ENCODE measurements at regions not wholly inside any gene's neighbourhood (a gene's known extent, or its start where the extent isn't known, plus 50 kb on each side); places are given as distances from the start of the nearest gene placed in this dataset.

- WGBS (ENCODE audit: insufficient coverage, insufficient read length), result no CpG with 5 or more reads among the region's 54 CpGs
- no peak for DNase-seq (ENCODE audit: low read depth, low spot score)
- H3K4me3 ChIP-seq (ENCODE audit: low read length), result peak overlapping the region; percentile 60; the same call in 1 of the 2 replicates
- peaks cover 6% of the 10 kb centered on the region; the same call in 1 of the 2 replicates for H3K4me1 ChIP-seq (ENCODE audit: control insufficient read depth, insufficient read depth, low read length)
- H3K27me3 ChIP-seq (ENCODE audit: control insufficient read depth, insufficient read depth, low read length), result peaks cover 3% of the 10 kb centered on the region; the same call in 1 of the 2 replicates
- H3K9me3 ChIP-seq (ENCODE audit: control insufficient read depth, insufficient read depth, low read length), result no peaks in the 10 kb centered on the region
- no peaks in the 10 kb centered on the region for H3K36me3 ChIP-seq (ENCODE audit: control insufficient read depth, insufficient read depth, low read length)
- H3K27ac ChIP-seq (ENCODE audit: low read length), result no peak overlapping the region
These were observed 386.0 kb downstream of the BCAT1 start for GRCh38 chr12:24562771-24563431.

- H3K9me3 ChIP-seq (ENCODE audit: control insufficient read depth, insufficient read depth, low read length), result no peaks in the 10 kb centered on the region
- peaks cover 6% of the 10 kb centered on the region; the same call in 1 of the 2 replicates for H3K4me1 ChIP-seq (ENCODE audit: control insufficient read depth, insufficient read depth, low read length)
- no CpG with 5 or more reads among the region's 76 CpGs for WGBS (ENCODE audit: insufficient coverage, insufficient read length)
- H3K27me3 ChIP-seq (ENCODE audit: control insufficient read depth, insufficient read depth, low read length), result peaks cover 3% of the 10 kb centered on the region; the same call in 1 of the 2 replicates
- DNase-seq (ENCODE audit: low read depth, low spot score), result no peak
- H3K4me3 ChIP-seq (ENCODE audit: low read length), result peak overlapping the region; percentile 60; the same call in 1 of the 2 replicates
- H3K27ac ChIP-seq (ENCODE audit: low read length), result no peak overlapping the region
- H3K36me3 ChIP-seq (ENCODE audit: control insufficient read depth, insufficient read depth, low read length), result no peaks in the 10 kb centered on the region
These were observed 386.8 kb downstream of the BCAT1 start for GRCh38 chr12:24561882-24562770.

GRCh38 chr12:24561411-24561871 is 387.5 kb downstream of the BCAT1 start:
- Histone ChIP-seq H3K27me3 (ENCODE audit: control insufficient read depth, insufficient read depth, low read length) (peaks cover 3% of the 10 kb centered on the region; the same call in 1 of the 2 replicates), H3K9me3 (ENCODE audit: control insufficient read depth, insufficient read depth, low read length) (no peaks in the 10 kb centered on the region), H3K36me3 (ENCODE audit: control insufficient read depth, insufficient read depth, low read length) (no peaks in the 10 kb centered on the region), H3K4me3 (ENCODE audit: low read length) (peak overlapping the region; percentile 60; the same call in 1 of the 2 replicates), H3K27ac (ENCODE audit: low read length) (no peak overlapping the region), H3K4me1 (ENCODE audit: control insufficient read depth, insufficient read depth, low read length) (peaks cover 6% of the 10 kb centered on the region; the same call in 1 of the 2 replicates)
- no peak for DNase-seq (ENCODE audit: low read depth, low spot score)
- WGBS (ENCODE audit: insufficient coverage, insufficient read length), result no CpG with 5 or more reads among the region's 15 CpGs

- WGBS (ENCODE audit: insufficient coverage, insufficient read length), result no CpG with 5 or more reads among the region's 2 CpGs
- Histone ChIP-seq H3K4me3 (ENCODE audit: low read length) (peak overlapping the region; percentile 60; the same call in 1 of the 2 replicates), H3K27ac (ENCODE audit: low read length) (no peak overlapping the region), H3K36me3 (ENCODE audit: control insufficient read depth, insufficient read depth, low read length) (no peaks in the 10 kb centered on the region), H3K9me3 (ENCODE audit: control insufficient read depth, insufficient read depth, low read length) (no peaks in the 10 kb centered on the region), H3K4me1 (ENCODE audit: control insufficient read depth, insufficient read depth, low read length) (peaks cover 6% of the 10 kb centered on the region; the same call in 1 of the 2 replicates), H3K27me3 (ENCODE audit: control insufficient read depth, insufficient read depth, low read length) (peaks cover 3% of the 10 kb centered on the region; the same call in 1 of the 2 replicates)
- DNase-seq (ENCODE audit: low read depth, low spot score), result no peak
These were observed 388.1 kb downstream of the BCAT1 start for GRCh38 chr12:24560831-24561271.

- DNase-seq (ENCODE audit: low read depth, low spot score), result no peak
- Histone ChIP-seq H3K4me1 (ENCODE audit: control insufficient read depth, insufficient read depth, low read length) (peaks cover 5% of the 10 kb centered on the region; the same call in 1 of the 2 replicates), H3K27ac (ENCODE audit: low read length) (no peak overlapping the region), H3K9me3 (ENCODE audit: control insufficient read depth, insufficient read depth, low read length) (no peaks in the 10 kb centered on the region), H3K36me3 (ENCODE audit: control insufficient read depth, insufficient read depth, low read length) (no peaks in the 10 kb centered on the region), H3K4me3 (ENCODE audit: low read length) (no peak overlapping the region), H3K27me3 (ENCODE audit: control insufficient read depth, insufficient read depth, low read length) (peaks cover 3% of the 10 kb centered on the region; the same call in 1 of the 2 replicates)
- no CpG with 5 or more reads among the region's 2 CpGs for WGBS (ENCODE audit: insufficient coverage, insufficient read length)
These were observed 388.6 kb downstream of the BCAT1 start for GRCh38 chr12:24560192-24560775.

GRCh38 chr12:24557738-24558137 is 391.2 kb downstream of the BCAT1 start:
- no CpG with 5 or more reads among the region's 1 CpG for WGBS (ENCODE audit: insufficient coverage, insufficient read length)
- Histone ChIP-seq H3K27me3 (ENCODE audit: control insufficient read depth, insufficient read depth, low read length) (no peaks in the 10 kb centered on the region), H3K36me3 (ENCODE audit: control insufficient read depth, insufficient read depth, low read length) (no peaks in the 10 kb centered on the region), H3K4me1 (ENCODE audit: control insufficient read depth, insufficient read depth, low read length) (peaks cover 5% of the 10 kb centered on the region; the same call in 1 of the 2 replicates), H3K9me3 (ENCODE audit: control insufficient read depth, insufficient read depth, low read length) (no peaks in the 10 kb centered on the region), H3K4me3 (ENCODE audit: low read length) (no peak overlapping the region), H3K27ac (ENCODE audit: low read length) (no peak overlapping the region)
- DNase-seq (ENCODE audit: low read depth, low spot score), result no peak

GRCh38 chr12:24555730-24556129 is 393.2 kb downstream of the BCAT1 start:
- no peaks in the 10 kb centered on the region for H3K36me3 ChIP-seq (ENCODE audit: control insufficient read depth, insufficient read depth, low read length)
- H3K27ac ChIP-seq (ENCODE audit: low read length), result no peak overlapping the region
- H3K4me3 ChIP-seq (ENCODE audit: low read length), result no peak overlapping the region
- peaks cover 2% of the 10 kb centered on the region; the same call in 1 of the 2 replicates for H3K4me1 ChIP-seq (ENCODE audit: control insufficient read depth, insufficient read depth, low read length)
- no peaks in the 10 kb centered on the region for H3K27me3 ChIP-seq (ENCODE audit: control insufficient read depth, insufficient read depth, low read length)
- no peaks in the 10 kb centered on the region for H3K9me3 ChIP-seq (ENCODE audit: control insufficient read depth, insufficient read depth, low read length)
- WGBS (ENCODE audit: insufficient coverage, insufficient read length), result no CpG with 5 or more reads among the region's 2 CpGs
- no peak for DNase-seq (ENCODE audit: low read depth, low spot score)

- no peak for DNase-seq (ENCODE audit: low read depth, low spot score)
- peaks cover 1% of the 10 kb centered on the region; the same call in 1 of the 2 replicates for H3K4me1 ChIP-seq (ENCODE audit: control insufficient read depth, insufficient read depth, low read length)
- no CpG with 5 or more reads among the region's 11 CpGs for WGBS (ENCODE audit: insufficient coverage, insufficient read length)
- H3K27me3 ChIP-seq (ENCODE audit: control insufficient read depth, insufficient read depth, low read length), result no peaks in the 10 kb centered on the region
- no peak overlapping the region for H3K4me3 ChIP-seq (ENCODE audit: low read length)
- no peak overlapping the region for H3K27ac ChIP-seq (ENCODE audit: low read length)
- no peaks in the 10 kb centered on the region for H3K36me3 ChIP-seq (ENCODE audit: control insufficient read depth, insufficient read depth, low read length)
- H3K9me3 ChIP-seq (ENCODE audit: control insufficient read depth, insufficient read depth, low read length), result no peaks in the 10 kb centered on the region
These were observed 394.1 kb downstream of the BCAT1 start for GRCh38 chr12:24554612-24555295.

GRCh38 chr12:24553259-24553658 is 395.6 kb downstream of the BCAT1 start:
- Histone ChIP-seq H3K27ac (ENCODE audit: low read length) (no peak overlapping the region), H3K9me3 (ENCODE audit: control insufficient read depth, insufficient read depth, low read length) (no peaks in the 10 kb centered on the region), H3K36me3 (ENCODE audit: control insufficient read depth, insufficient read depth, low read length) (no peaks in the 10 kb centered on the region), H3K4me3 (ENCODE audit: low read length) (no peak overlapping the region), H3K4me1 (ENCODE audit: control insufficient read depth, insufficient read depth, low read length) (peaks cover 1% of the 10 kb centered on the region; the same call in 1 of the 2 replicates), H3K27me3 (ENCODE audit: control insufficient read depth, insufficient read depth, low read length) (no peaks in the 10 kb centered on the region)
- WGBS (ENCODE audit: insufficient coverage, insufficient read length), result no CpG with 5 or more reads among the region's 3 CpGs
- no peak for DNase-seq (ENCODE audit: low read depth, low spot score)
